ENCODE measurements at regions not wholly inside any gene's neighbourhood (a gene's known extent, or its start where the extent isn't known, plus 50 kb on each side); places are given as distances from the start of the nearest gene placed in this dataset.

DNA sequence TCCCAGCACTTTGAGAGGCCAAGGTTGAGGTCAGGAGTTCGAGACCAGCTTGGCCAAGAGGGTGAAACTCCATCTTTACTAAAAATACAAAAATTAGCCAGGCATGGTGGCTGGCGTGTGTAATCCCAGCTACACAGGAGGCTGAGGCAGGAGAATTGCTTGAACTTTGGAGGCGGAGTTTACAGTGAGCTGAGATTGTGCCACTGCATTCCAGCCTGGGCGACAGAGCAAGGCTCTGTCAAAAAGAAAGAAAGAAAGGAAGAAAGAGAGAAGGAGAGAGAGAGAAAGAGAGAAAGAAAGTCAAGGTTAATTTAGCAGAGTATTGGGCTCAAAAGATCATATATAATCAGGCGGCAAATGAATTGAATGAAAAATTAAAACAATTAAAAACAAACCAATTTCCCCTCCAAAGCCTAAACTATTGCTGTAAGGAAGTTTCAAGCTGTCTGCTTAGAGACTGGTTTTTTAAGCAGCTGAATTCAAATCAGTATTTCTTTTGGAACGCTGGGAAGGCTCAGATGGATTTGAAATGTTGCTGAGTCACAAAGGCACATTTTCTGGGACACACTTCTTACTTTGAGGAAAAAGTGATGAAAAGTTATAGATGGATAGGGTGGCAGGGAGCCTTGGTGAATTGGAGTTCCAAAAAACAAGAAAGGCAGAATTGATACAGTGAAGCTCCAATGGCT lies 81.3 kb upstream of the BHLHE40 start:
- Histone ChIP-seq H3K4me1 (ENCODE audit: control insufficient read depth, insufficient read depth, low read depth, low read length) (peaks cover 7% of the 10 kb centered on the region), H3K4me2 (ENCODE audit: low read length, poor library complexity, severe bottlenecking) (no peak overlapping the region), H2BK15ac (ENCODE audit: low read depth, poor library complexity, severe bottlenecking) (no peak overlapping the region), H4K8ac (ENCODE audit: low read length) (no peak overlapping the region), H4K91ac (ENCODE audit: low read length) (no peak overlapping the region), H3K79me1 (replicated peaks; ENCODE audit: low read length, poor library complexity, severe bottlenecking) (no peaks in the 10 kb centered on the region), H3K9me3 (ENCODE audit: control insufficient read depth, low read length) (no peaks in the 10 kb centered on the region), H3K36me3 (ENCODE audit: control insufficient read depth in 1 of 2, insufficient read depth in 2 of 2, low read depth in 1 of 2, low read length in 2 of 2) (no peaks in the 10 kb centered on the region), H3K23ac (ENCODE audit: low read length in 2 of 2) (no peak overlapping the region), H3K27me3 (ENCODE audit: control insufficient read depth in 1 of 2, insufficient read depth in 1 of 2, low read length in 2 of 2) (no peaks in the 10 kb centered on the region), H3K4ac (ENCODE audit: low read depth in 1 of 2, low read length in 2 of 2) (no peak overlapping the region), H2AFZ (ENCODE audit: low read depth, low read length) (no peak overlapping the region), H3K27ac (ENCODE audit: low read length, poor library complexity, severe bottlenecking) (peak overlapping the region; percentile 39), H3K14ac (ENCODE audit: low read length in 2 of 2) (no peak overlapping the region), H3K4me3 (ENCODE audit: insufficient read depth in 1 of 2, low read depth in 1 of 2, low read length in 2 of 2) (peak overlapping the region in 1 of 2 experiments; percentile 5), H3K9ac (ENCODE audit: low read length) (peak overlapping the region; percentile 71), H2BK5ac (ENCODE audit: low read depth, low read length, poor library complexity, severe bottlenecking) (no peak overlapping the region), H2BK120ac (ENCODE audit: low read depth, low read length) (no peak overlapping the region), H2AK5ac (ENCODE audit: low read length, severe bottlenecking) (no peak overlapping the region), H2BK12ac (ENCODE audit: low read length in 2 of 2) (no peak overlapping the region), H3K18ac (ENCODE audit: low read depth in 1 of 2, low read length in 2 of 2) (no peak overlapping the region)
- WGBS: 71% methylated on average over 4 of the region's 6 CpGs
- peak; percentile 23 for DNase-seq

DNA sequence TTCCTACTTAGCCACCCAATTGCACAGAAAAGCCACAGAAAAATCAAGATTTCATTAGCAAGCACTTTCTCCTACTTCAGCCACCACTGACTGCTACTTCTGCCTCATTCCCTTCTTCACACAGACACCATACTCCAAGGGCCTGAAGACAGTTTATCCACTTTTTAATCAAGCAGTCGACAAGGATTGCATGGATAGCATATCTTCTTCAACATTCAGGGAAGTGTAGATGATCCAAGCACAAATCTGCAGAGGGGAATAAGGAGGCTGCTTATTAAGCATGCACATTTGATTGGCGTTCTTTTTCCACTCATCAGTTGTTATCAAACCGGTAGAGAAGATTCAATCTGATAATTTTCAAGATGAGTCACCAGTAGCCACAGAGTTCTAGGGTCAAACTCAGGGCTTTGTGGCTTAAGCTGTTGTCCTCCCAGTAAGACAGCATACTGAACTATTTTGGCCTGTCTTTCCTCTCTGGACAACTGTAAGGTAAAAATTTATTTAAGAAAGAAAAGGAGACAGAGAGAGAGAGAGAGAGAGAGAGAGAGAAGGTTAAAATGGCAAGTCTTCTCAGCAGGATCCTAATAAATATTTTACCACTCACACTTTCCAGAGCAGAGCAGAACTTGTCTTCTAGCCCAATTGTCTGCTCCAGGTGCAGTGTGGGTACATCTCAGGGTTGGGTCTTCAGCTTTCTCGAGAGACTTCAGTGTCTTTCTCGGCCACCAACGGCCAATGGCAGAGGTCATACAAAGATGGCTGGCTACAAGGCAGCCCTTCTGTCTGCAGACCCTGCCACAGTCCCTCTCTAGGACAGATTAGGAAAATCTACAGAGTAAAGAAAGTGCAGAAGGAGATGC lies 80.6 kb upstream of the BHLHE40 start:
- Histone ChIP-seq H3K4ac (ENCODE audit: low read depth in 1 of 2, low read length in 2 of 2) (no peak overlapping the region), H3K36me3 (ENCODE audit: control insufficient read depth in 1 of 2, insufficient read depth in 2 of 2, low read depth in 1 of 2, low read length in 2 of 2) (no peaks in the 10 kb centered on the region), H3K9me3 (ENCODE audit: control insufficient read depth, low read length) (no peaks in the 10 kb centered on the region), H3K4me1 (ENCODE audit: control insufficient read depth, insufficient read depth, low read depth, low read length) (peaks cover 7% of the 10 kb centered on the region), H3K23ac (ENCODE audit: low read length in 2 of 2) (no peak overlapping the region), H3K4me3 (ENCODE audit: insufficient read depth in 1 of 2, low read depth in 1 of 2, low read length in 2 of 2) (peak overlapping the region in 1 of 2 experiments; percentile 5), H3K27me3 (ENCODE audit: control insufficient read depth in 1 of 2, insufficient read depth in 1 of 2, low read length in 2 of 2) (no peaks in the 10 kb centered on the region), H4K8ac (ENCODE audit: low read length) (no peak overlapping the region), H2AFZ (ENCODE audit: low read depth, low read length) (no peak overlapping the region), H4K91ac (ENCODE audit: low read length) (no peak overlapping the region), H3K79me1 (replicated peaks; ENCODE audit: low read length, poor library complexity, severe bottlenecking) (no peaks in the 10 kb centered on the region), H3K14ac (ENCODE audit: low read length in 2 of 2) (peak overlapping the region in 1 of 2 experiments; percentile 25), H2BK15ac (ENCODE audit: low read depth, poor library complexity, severe bottlenecking) (no peak overlapping the region), H2AK5ac (ENCODE audit: low read length, severe bottlenecking) (no peak overlapping the region), H3K18ac (ENCODE audit: low read depth in 1 of 2, low read length in 2 of 2) (peak overlapping the region in 1 of 2 experiments; percentile 43), H2BK12ac (ENCODE audit: low read length in 2 of 2) (no peak overlapping the region), H2BK5ac (ENCODE audit: low read depth, low read length, poor library complexity, severe bottlenecking) (no peak overlapping the region), H3K27ac (ENCODE audit: low read length, poor library complexity, severe bottlenecking) (peak overlapping the region; percentile 40), H3K9ac (ENCODE audit: low read length) (peak overlapping the region; percentile 71), H3K4me2 (ENCODE audit: low read length, poor library complexity, severe bottlenecking) (no peak overlapping the region), H2BK120ac (ENCODE audit: low read depth, low read length) (no peak overlapping the region)
- 71% methylated on average over 6 of the region's 6 CpGs for WGBS
- DNase-seq: peak; percentile 73

DNA sequence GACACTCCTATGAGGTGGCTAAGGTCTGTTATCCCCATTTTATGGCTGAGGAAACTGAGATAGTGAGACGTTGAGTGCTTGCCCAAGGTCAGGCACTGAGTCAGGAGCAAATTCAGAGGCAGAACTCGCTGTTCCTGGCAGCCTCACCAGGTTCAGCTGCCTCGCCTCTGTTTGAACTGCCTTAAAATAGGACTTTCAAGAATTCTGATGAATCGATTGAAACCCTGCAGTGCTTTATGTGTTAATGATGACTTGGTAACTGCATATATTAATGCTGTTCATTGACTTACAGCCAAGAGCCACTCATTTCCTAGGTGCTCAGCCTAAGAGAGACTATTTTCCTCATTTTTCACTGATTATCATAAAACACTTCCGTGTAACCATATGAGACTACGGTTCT lies 79.5 kb upstream of the BHLHE40 start:
- Histone ChIP-seq H3K4ac (ENCODE audit: low read depth in 1 of 2, low read length in 2 of 2) (no peak overlapping the region), H3K18ac (ENCODE audit: low read depth in 1 of 2, low read length in 2 of 2) (peak overlapping the region in 1 of 2 experiments; percentile 62), H3K27me3 (ENCODE audit: control insufficient read depth in 1 of 2, insufficient read depth in 1 of 2, low read length in 2 of 2) (no peaks in the 10 kb centered on the region), H3K14ac (ENCODE audit: low read length in 2 of 2) (no peak overlapping the region), H3K79me1 (replicated peaks; ENCODE audit: low read length, poor library complexity, severe bottlenecking) (no peaks in the 10 kb centered on the region), H3K9ac (ENCODE audit: low read length) (no peak overlapping the region), H3K23ac (ENCODE audit: low read length in 2 of 2) (no peak overlapping the region), H4K8ac (ENCODE audit: low read length) (no peak overlapping the region), H2AK5ac (ENCODE audit: low read length, severe bottlenecking) (peak overlapping the region; percentile 31), H3K4me2 (ENCODE audit: low read length, poor library complexity, severe bottlenecking) (no peak overlapping the region), H3K9me3 (ENCODE audit: control insufficient read depth, low read length) (no peaks in the 10 kb centered on the region), H3K4me3 (ENCODE audit: insufficient read depth in 1 of 2, low read depth in 1 of 2, low read length in 2 of 2) (no peak overlapping the region), H2BK15ac (ENCODE audit: low read depth, poor library complexity, severe bottlenecking) (no peak overlapping the region), H3K36me3 (ENCODE audit: control insufficient read depth in 1 of 2, insufficient read depth in 2 of 2, low read depth in 1 of 2, low read length in 2 of 2) (no peaks in the 10 kb centered on the region), H2BK12ac (ENCODE audit: low read length in 2 of 2) (no peak overlapping the region), H2AFZ (ENCODE audit: low read depth, low read length) (no peak overlapping the region), H3K27ac (ENCODE audit: low read length, poor library complexity, severe bottlenecking) (no peak overlapping the region), H2BK5ac (ENCODE audit: low read depth, low read length, poor library complexity, severe bottlenecking) (no peak overlapping the region), H4K91ac (ENCODE audit: low read length) (no peak overlapping the region), H3K4me1 (ENCODE audit: control insufficient read depth, insufficient read depth, low read depth, low read length) (peaks cover 7% of the 10 kb centered on the region), H2BK120ac (ENCODE audit: low read depth, low read length) (no peak overlapping the region)
- DNase-seq: no peak
- 84% methylated on average over 6 of the region's 6 CpGs for WGBS

DNA sequence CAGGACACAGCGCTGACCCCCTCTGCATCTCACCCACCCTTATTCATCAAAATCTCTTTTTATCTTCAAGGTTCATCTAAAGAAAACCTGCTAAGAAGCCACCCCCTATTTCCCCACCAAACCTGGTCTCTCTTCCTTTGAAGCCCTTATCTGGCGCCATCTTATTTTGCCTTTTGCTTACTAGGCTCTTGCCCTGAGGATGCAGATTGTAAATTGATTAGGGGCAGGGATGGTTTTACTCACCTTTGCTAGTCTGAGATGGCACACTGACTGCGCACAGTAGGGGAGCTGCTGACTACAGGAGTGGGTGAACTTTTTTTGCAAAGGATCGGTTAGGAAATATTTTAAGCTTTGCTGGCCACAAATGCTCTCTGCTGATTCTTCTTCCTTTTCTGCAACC lies 78.9 kb upstream of the BHLHE40 start:
- H3K4me2 ChIP-seq (ENCODE audit: low read length, poor library complexity, severe bottlenecking): no peak overlapping the region
- H2AFZ ChIP-seq (ENCODE audit: low read depth, low read length): no peak overlapping the region
- no peak overlapping the region for H3K23ac ChIP-seq (ENCODE audit: low read length in 2 of 2)
- DNase-seq: no peak
- H3K9ac ChIP-seq (ENCODE audit: low read length): no peak overlapping the region
- no peaks in the 10 kb centered on the region for H3K36me3 ChIP-seq (ENCODE audit: control insufficient read depth in 1 of 2, insufficient read depth in 2 of 2, low read depth in 1 of 2, low read length in 2 of 2)
- H2AK5ac ChIP-seq (ENCODE audit: low read length, severe bottlenecking): peak overlapping the region; percentile 67
- H3K4ac ChIP-seq (ENCODE audit: low read depth in 1 of 2, low read length in 2 of 2): no peak overlapping the region
- no peak overlapping the region for H2BK120ac ChIP-seq (ENCODE audit: low read depth, low read length)
- no peak overlapping the region for H3K27ac ChIP-seq (ENCODE audit: low read length, poor library complexity, severe bottlenecking)
- H3K4me3 ChIP-seq (ENCODE audit: insufficient read depth in 1 of 2, low read depth in 1 of 2, low read length in 2 of 2): no peak overlapping the region
- peak overlapping the region in 1 of 2 experiments; percentile 79 for H3K14ac ChIP-seq (ENCODE audit: low read length in 2 of 2)
- no peaks in the 10 kb centered on the region for H3K9me3 ChIP-seq (ENCODE audit: control insufficient read depth, low read length)
- no peak overlapping the region for H4K8ac ChIP-seq (ENCODE audit: low read length)
- H3K18ac ChIP-seq (ENCODE audit: low read depth in 1 of 2, low read length in 2 of 2): no peak overlapping the region
- H2BK15ac ChIP-seq (ENCODE audit: low read depth, poor library complexity, severe bottlenecking): no peak overlapping the region
- peak overlapping the region in 1 of 2 experiments; percentile 52 for H2BK12ac ChIP-seq (ENCODE audit: low read length in 2 of 2)
- WGBS: 95% methylated on average over 4 of the region's 4 CpGs
- H4K91ac ChIP-seq (ENCODE audit: low read length): no peak overlapping the region
- H3K4me1 ChIP-seq (ENCODE audit: control insufficient read depth, insufficient read depth, low read depth, low read length): peaks cover 6% of the 10 kb centered on the region
- H2BK5ac ChIP-seq (ENCODE audit: low read depth, low read length, poor library complexity, severe bottlenecking): no peak overlapping the region
- H3K27me3 ChIP-seq (ENCODE audit: control insufficient read depth in 1 of 2, insufficient read depth in 1 of 2, low read length in 2 of 2): no peaks in the 10 kb centered on the region
- no peaks in the 10 kb centered on the region for H3K79me1 ChIP-seq (replicated peaks; ENCODE audit: low read length, poor library complexity, severe bottlenecking)

Data from mesenchymal stem cell (in vitro differentiated cells and primary cell).